Gastrocnemius medialis (tissue), 4 donors: ENCODE measurements at regions not wholly inside any gene's neighbourhood (a gene's known extent, or its start where the extent isn't known, plus 50 kb on each side); places are given as distances from the start of the nearest gene placed in this dataset.

Source experiments
- ATAC-seq, 2 donors: fragments of 150-250 bp; one replicate each; pipeline ENCODE4 v1.9.1; 2016
- DNase-seq, 2 donors: peaks; one replicate each; pipeline ENCODE4 v3.0.0-alpha.2; 2019
- H3K27ac ChIP-seq, 4 donors: fragments of 200-600 bp; sonication (generic); 1 replicate in 1 of 4; 2 replicates in 3 of 4; pipeline ENCODE4 v1.5.1; 2016 to 2018; ENCODE audit warnings: mild to moderate bottlenecking in 2 of 4, moderate library complexity in 1 of 4
- H3K27me3 ChIP-seq, 3 donors: fragments of 200-600 bp; sonication (generic) in 2 of 3; 1 replicate in 1 of 3; 2 replicates in 2 of 3; pipeline versions ENCODE4 v1.5.1 to v1.6.0; 2016 to 2019; ENCODE audit warnings: mild to moderate bottlenecking in 1 of 3, moderate library complexity in 1 of 3
- H3K36me3 ChIP-seq, 2 donors: fragments of 200-600 bp; sonication (generic) in 1 of 2; one replicate each; pipeline ENCODE4 v1.5.1; 2017 to 2018
- H3K4me1 ChIP-seq, 2 donors: fragments of 200-600 bp; sonication (generic) in 1 of 2; one replicate each; pipeline ENCODE4 v1.5.1; 2016 to 2017; ENCODE audit warnings: mild to moderate bottlenecking in 2 of 2
- H3K4me3 ChIP-seq, 4 donors: fragments of 200-600 bp; sonication (generic) in 3 of 4; 1 replicate in 1 of 4; 2 replicates in 3 of 4; pipeline ENCODE4 v1.5.1; 2016 to 2019; ENCODE audit warnings: mild to moderate bottlenecking in 2 of 4
- H3K9me3 ChIP-seq, 3 donors: fragments of 200-600 bp; sonication (generic) in 2 of 3; 1 replicate in 1 of 3; 2 replicates in 2 of 3; pipeline ENCODE4 v1.5.1; 2016 to 2019
- CTCF ChIP-seq, 5 experiments: fragments of 450-650 bp in 3 of 5; fragments of 200-600 bp in 2 of 5; sonication (generic) in 2 of 5; IDR thresholded peaks in 4 of 5; conservative IDR thresholded peaks in 1 of 5; 1 replicate in 4 of 5; 2 replicates in 1 of 5; pipeline ENCODE4 v1.5.1; 2016 to 2019; ENCODE audit warnings: antibody characterized with exemption in 5 of 5, mild to moderate bottlenecking in 3 of 5, moderate library complexity in 3 of 5
- POLR2A ChIP-seq, 2 donors: fragments of 450-650 bp; IDR thresholded peaks; one replicate each; pipeline ENCODE4 v1.6.1; 2017; ENCODE audit warnings: antibody characterized with exemption in 2 of 2, mild to moderate bottlenecking in 2 of 2, moderate library complexity in 2 of 2
- in situ Hi-C, 4 donors: fragments of 200-750 bp; cut with MboI; loops; one replicate each; pipeline versions ENCODE4 v1.15.0 to v1.8.0; 2017; ENCODE audit warnings: low sequenced_read_pairs in 4 of 4
- intact Hi-C: fragments of 100-400 bp; cut with DNase I; formaldehyde crosslinking; loops from one replicate; pipeline ENCODE4 v1.15.1; 2023; ENCODE audit warnings: low total_unique reads

DNA sequence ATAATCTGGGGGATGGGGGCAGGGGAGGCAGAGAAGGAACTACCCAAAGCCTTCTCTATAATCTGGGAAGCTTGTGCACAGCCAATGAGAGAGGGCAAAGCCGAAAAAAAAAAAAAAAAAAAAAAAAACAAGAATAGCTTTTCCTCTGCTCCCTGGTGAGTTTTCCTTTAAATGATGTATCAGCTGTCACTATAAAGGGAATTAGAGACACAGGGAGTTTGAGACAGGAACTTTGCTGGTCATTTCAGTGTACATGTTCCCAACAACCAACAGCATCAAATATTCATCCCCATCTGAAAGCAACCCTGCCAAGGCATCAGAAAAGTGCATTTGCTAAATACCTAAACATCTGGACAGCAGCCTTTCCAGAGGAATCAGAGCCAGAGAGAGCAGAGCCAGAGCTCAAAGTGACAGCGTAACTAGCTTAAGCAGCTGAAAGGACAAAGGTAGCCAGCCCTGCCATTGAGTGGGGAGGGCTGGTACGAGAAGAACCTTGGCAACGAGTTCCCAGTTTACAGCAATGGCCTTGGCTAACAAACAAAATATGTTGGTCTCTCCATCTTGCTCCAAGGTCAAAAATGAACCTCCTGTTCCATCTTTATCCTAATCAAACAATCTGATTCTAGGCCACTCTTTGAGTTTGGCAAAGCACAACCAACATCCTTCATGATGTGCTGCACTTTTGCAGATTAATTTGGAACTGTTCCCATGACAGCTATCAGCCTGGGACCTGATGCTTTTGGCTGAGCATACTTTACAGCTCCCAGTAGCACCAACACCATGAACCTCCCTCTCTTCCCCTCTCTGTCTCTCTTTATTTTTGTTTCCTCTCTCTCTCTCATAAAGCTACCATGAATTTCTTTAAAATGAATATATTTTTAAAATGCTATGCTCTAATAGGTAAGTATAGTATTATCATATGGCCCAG, 143.7 kb upstream of the GNAO1 start:
- Histone ChIP-seq H3K4me1 (no peaks in the 10 kb centered on the region), H3K27ac (no peak overlapping the region), H3K36me3 (no peaks in the 10 kb centered on the region), H3K9me3 (no peaks in the 10 kb centered on the region), H3K27me3 (peaks cover 0 to 2% (median 0%) of the 10 kb centered on the region in 3 donors), H3K4me3 (no peak overlapping the region)
- DNase-seq (no peak), ATAC-seq (no peak)
- no peak for TF ChIP-seq CTCF (IDR thresholded peaks at IDR 0.05 in 4 of 5, conservative IDR thresholded peaks at IDR 0.05 in 1 of 5)
- TF ChIP-seq POLR2A (IDR thresholded peaks at IDR 0.05), result no peak
- in situ Hi-C loops, result no loop called here
- intact Hi-C loops, result no loop called here

GRCh38 chr16:56042416-56042815, 148.9 kb upstream of the GNAO1 start:
- in situ Hi-C loops (no loop called here), intact Hi-C loops (no loop called here)
- DNase-seq, result no peak
- H3K4me3 ChIP-seq, result no peak overlapping the region
- no peak overlapping the region for H3K27ac ChIP-seq
- H3K4me1 ChIP-seq, result no peaks in the 10 kb centered on the region
- H3K9me3 ChIP-seq, result no peaks in the 10 kb centered on the region
- no peaks in the 10 kb centered on the region for H3K27me3 ChIP-seq
- no peaks in the 10 kb centered on the region for H3K36me3 ChIP-seq
- TF ChIP-seq CTCF (IDR thresholded peaks at IDR 0.05 in 4 of 5, conservative IDR thresholded peaks at IDR 0.05 in 1 of 5), result no peak
- TF ChIP-seq POLR2A (IDR thresholded peaks at IDR 0.05), result no peak
- no peak for ATAC-seq

- intact Hi-C loops (loop anchor here (1.0 kb wide), 1 partner anchor 277 kb away; no protein-coding TSS in a partner anchor), in situ Hi-C loops (no loop called here)
- ATAC-seq (no peak), DNase-seq (no peak)
- Histone ChIP-seq H3K36me3 (no peaks in the 10 kb centered on the region), H3K4me1 (no peaks in the 10 kb centered on the region), H3K27me3 (no peaks in the 10 kb centered on the region), H3K27ac (no peak overlapping the region), H3K4me3 (no peak overlapping the region), H3K9me3 (no peaks in the 10 kb centered on the region)
- TF ChIP-seq POLR2A (IDR thresholded peaks at IDR 0.05) (no peak), CTCF (IDR thresholded peaks at IDR 0.05 in 4 of 5, conservative IDR thresholded peaks at IDR 0.05 in 1 of 5) (no peak)
Measured at GRCh38 chr16:56041556-56042140, 149.6 kb upstream of the GNAO1 start.

DNA sequence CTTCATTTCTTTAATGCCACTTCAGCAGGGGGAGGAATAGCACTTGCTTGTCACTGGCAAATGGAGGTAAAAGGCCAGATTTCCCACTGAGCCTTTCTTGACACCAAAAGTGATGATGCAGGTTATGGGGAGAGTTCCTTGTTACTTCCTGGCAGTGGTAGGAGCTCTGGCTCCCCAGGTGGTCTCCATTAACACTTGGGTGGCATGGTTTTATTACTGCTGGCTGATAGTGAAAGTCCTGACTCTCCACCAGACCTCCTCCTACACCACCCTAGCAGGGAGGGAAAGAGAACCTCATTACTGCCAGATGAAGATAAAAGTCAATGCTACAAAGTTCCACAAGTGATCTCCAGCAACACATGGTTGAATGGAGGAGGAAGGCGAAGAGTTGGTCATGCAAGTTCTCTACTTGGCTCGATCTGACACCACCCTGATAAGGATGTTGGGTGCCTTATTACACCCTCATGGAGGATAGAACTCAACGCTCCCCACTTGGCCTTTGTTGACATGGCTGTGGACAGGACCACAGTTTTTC, 152.7 kb upstream of the GNAO1 start:
- no peaks in the 10 kb centered on the region for H3K9me3 ChIP-seq
- no peak overlapping the region for H3K27ac ChIP-seq
- no peak for DNase-seq
- intact Hi-C loops (no loop called here), in situ Hi-C loops (no loop called here)
- H3K36me3 ChIP-seq, result no peaks in the 10 kb centered on the region
- no peaks in the 10 kb centered on the region for H3K4me1 ChIP-seq
- TF ChIP-seq CTCF (IDR thresholded peaks at IDR 0.05 in 4 of 5, conservative IDR thresholded peaks at IDR 0.05 in 1 of 5), result no peak
- no peak for TF ChIP-seq POLR2A (IDR thresholded peaks at IDR 0.05)
- H3K4me3 ChIP-seq, result no peak overlapping the region
- no peak for ATAC-seq
- no peaks in the 10 kb centered on the region for H3K27me3 ChIP-seq
